GM21737 (cell line): ENCODE measurements at regions not wholly inside any gene's neighbourhood (a gene's known extent, or its start where the extent isn't known, plus 50 kb on each side); places are given as distances from the start of the nearest gene placed in this dataset.

Experiments
- ATAC-seq: cut with Tn5 transposase; IDR thresholded peaks from one replicate; pipeline ENCODE4 v1.9.1; 2021; ENCODE audit warnings: mild to moderate bottlenecking, moderate library complexity; ENCODE audit not compliant: unreplicated experiment

DNA sequence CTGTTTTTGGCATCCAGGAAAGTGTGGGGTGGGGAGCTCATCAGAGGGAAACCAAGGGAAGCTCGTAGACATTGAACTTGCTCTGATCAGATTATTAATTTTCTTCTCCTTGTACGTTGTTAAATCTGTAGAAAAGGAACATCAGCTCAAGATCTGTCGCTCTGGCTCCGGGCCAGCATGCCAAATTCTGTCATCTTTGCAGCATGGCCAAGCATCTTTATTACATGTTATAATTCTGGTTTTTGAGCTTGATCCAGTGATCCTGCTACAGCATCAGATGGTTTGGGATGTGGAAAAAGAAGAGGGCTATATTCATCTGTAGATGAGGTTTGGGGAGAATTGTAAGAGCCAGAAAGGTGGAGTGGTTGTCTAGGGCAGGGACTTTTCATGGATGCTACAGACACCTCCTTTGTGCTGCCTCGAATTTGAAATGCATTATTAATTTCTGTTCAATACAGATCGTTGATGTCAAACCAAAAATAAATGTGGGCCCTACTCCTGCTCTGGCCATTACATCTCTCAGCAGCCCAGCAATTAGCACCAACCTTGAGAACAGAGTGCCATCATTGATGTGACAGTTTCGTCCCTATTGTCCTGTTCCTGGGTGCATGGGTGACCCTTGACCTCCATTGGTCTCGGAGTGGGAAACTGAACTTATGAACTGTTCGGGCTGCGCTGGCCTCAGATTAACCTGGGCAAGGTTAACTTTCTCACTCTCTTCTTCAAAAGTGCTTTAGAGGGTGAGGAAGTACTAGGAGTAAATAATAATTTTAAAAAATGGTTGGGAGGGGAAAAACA lies 250.8 kb downstream of the SOX4 start:
- no peak for ATAC-seq

DNA sequence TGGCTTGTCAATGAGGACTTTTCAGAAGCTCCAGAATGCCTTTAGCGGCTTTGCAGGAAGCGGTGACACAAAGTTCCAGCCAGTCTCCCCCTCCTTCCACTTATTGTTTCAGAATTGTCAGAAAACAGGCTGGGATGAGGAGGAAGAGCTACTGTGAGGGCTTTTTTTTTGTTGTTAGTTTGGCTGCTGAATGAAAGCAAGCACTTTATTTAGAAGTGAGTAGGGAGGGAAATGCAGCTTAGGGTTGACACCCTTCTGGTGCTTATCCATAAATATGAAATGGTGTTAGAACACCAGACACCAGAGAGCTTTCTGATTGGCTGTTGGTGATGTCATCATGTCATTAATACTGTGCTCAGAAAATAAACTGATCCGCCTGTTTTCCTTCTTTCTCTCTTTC lies 251.5 kb downstream of the SOX4 start:
- no peak for ATAC-seq

DNA sequence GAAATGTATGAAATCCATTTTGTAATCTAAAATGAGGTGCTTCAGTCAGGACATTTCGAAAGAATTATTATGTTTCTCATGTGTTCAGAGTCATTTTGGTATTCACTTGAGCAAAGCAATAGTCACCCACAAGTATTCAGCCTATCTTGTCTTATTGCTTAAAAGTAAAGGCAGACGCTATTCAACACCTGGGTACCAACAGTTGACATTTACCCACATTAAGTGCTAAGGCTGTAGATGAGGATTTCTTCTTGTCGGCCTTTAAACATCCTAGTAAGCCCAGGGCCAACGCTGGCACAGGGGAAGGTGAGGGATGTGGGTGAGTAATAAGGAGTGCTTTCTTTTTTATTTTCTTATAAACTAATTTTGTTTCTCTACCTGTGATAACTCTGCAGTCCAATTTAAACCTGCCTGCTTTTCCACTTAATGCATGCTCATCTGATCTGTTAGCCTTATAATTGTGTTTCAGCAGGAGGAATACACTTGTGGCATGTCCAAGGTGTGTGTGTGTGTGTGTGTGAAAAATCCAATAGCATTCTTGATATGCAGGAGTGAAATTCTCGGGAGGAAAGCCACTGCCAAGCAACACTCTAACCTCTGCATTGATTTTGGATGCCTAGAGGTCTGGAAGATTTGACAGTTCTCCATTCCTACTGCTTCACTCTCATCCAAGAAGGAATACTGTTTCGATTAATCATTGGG lies 252.0 kb downstream of the SOX4 start:
- ATAC-seq, result no peak

DNA sequence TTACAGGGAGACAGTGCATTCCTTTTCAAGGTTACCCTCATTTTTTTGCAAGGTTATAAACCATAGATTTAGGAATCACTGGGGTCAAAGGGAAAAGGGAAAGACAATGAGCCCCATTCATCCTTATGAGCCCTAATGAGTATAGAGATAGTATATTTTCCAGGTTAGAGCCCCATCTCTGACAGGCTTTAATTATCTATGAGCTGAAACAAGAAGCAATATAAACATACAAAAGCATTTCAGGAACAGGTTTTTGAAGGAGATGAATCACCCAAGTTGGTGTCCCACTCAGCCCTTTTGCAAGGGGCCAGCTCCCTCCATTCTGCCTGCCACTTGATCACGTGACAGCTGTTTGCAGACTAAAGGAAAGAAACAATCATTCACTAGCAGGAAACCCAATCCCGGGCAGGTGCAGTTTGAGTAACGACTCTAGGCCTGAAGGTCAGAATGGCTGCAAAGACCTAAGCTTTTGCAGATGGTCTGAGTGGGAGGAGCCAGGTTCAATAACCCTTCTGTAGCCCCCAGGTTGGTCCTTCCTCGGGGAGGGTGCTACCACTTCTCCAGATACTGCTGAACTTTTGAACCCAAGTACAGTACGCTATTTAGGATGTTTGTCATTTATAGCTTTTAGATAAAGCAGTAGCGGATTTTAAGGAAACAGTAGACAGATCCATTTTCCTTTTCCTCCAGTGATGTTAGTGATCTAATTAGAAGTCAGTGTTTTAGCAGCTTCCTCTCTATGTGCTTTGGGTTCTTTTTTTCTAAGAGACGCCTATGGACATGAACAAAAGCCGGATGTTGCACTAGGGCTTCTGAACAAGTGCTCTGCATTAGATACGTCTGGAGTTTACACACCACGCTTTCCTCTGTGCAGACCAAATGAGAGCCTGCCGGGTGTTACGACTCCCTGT lies 253.2 kb downstream of the SOX4 start:
- ATAC-seq, result peak; percentile 74

DNA sequence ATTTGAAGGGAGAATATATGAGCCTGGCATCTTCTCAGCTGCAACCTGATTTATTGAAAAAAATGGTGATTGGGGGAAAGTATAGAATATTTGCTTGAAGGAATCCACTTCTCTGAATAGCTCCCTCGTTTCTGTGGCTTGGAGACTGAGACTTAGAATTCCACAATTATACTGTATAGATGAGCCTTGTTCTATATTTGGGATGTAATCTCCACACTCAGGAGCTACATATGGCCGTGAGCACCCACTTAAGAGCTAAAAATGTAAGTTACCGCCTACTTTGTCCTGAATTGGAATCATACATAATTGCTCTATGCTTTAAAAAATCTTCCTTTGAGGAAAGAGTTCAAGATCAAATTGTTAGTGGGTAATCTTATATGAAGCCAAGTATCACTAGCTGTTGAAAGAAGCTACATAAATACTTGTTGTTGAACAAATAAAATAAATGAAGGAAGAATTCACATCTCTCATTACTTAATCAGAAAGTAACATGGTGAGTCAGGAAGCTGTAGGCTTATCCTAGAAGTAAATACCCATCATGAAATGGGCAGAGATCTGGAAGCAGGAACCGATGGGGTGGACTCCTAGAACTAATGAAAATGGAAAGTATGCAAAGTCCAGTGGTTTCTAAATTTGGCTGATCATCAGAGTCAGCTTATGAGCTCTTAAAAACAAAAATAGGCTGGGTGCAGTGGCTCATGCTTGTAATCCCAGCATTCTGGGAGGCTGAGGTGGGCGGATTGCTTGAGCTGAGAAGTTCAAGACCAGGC lies 254.3 kb downstream of the SOX4 start:
- no peak for ATAC-seq

DNA sequence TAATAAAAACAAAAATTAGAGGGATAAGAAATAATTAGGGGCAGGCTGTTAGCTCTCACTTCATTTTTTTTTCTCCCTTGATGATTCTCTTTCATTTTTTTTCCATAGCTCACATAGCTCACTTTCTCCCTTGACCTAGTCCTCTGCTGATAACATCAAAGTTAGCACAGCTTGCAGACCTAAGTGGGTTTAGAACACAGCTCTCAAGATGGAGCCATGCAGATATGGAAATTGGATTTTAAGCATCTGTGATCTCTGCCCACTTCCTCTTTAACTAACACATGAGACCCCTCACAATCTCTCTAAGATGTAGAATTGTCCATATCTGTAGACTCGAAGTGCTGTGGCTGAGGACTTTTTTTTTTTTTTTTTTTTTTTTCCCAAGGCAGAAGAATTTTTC lies 257.1 kb downstream of the SOX4 start:
- ATAC-seq, result no peak

DNA sequence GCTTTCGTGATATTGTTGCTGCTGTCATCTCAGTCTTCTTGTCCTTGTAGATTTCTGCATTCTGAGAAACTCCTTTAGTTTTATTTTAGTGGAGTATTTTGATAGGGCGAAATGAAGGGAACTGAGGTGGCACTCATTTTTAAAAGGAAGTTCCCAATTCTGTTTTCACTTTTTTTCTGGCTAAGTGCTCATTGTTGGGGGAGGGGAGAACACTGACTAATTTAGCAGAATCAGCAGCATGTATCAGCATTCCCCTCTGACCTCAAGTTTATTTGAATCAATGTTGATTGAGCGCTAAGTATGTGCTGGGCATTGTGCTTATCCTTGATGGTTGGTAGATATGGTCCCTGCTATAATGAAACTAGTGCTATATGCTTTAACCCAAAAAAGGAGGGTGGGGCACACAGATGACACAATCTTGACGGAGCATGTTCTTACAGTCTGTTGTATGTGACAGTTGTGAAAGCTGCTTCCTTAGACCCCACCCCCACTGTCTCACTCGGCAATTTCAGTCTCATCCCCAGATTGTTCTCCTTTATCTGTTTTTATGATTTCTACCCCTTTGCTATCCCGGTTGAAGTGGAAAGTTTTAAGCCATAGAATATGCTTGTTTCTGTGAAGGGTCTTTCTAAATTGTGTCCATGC lies 262.4 kb downstream of the SOX4 start:
- no peak for ATAC-seq

DNA sequence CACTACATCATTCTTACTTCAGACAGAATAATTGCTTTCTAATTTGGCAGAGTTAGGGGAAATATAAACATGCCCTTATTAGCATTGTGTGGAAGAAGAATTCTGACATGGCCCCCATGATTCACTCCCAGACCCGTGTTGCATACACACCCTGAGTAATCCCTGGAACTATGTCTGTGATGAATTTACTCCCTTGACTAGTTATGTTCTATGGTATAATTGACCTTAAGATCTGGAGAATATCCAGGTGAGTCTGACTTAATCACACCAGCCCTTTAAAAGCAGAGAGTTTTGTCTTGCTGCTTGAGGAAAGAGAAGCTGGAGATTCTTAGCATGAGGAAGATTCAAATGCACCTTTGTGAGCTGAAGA lies 262.9 kb downstream of the SOX4 start:
- ATAC-seq, result no peak

DNA sequence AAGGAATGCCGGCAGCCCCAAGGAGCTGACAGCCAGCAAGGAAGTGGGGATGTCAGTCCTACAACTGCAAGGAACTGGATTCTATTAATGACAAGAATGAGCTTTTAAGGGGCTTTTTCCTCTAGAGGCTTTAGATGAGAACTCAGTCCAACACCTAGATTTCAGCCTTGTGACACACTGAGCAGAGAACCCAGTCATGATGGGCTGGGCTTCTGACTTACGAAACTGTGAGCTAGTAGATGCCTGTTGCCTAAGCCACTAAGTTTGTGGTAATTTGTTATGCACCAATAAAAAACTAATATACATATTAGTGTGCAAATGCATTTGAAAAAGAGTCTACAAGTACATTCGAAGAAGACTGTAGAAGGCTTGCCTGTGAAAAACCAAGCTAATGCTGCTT lies 263.3 kb downstream of the SOX4 start:
- ATAC-seq, result no peak

DNA sequence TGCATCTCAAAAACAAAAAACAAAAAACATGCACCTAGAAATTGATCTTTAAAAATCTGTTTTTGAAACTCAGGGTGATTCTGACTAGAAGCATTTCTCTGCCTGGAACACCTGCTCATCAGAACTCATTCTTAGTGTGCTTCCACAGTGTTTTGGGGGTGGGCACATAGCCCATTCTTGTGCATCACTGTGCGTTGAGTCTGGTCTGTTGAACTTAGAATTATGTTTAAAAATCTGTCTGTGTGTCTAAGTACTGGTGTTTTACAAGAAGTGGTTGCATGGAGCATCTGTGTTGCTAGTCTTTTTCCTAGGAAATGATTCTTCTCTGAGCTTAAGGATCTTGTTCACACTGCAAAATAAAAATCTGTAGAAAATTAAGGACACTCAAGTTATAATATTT lies 264.5 kb downstream of the SOX4 start:
- ATAC-seq, result no peak

DNA sequence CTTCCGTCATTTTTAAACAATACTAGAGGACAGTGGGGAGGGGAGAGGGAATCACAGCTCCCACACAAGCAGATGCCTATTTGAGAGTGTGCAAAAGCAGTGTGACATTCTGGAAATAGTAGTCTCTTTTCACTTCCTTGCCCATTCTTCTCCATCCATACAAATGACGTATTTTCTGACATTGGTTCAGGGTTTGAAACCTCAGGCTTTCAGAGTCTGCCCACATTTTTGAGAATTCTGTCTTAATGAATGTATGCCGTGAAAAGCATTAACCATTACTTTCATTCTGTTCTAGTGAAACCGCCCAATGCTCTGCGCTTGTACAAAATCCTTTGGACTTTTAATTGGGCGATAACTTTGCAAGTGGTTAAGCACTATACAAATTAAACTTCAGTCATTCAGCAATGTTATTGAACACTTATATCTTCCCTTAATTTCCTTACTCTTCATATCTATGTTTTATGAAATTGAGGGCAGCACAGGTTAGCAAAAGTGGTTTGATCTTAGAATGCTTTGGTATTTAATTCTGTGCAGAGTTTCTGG lies 265.7 kb downstream of the SOX4 start:
- no peak for ATAC-seq

DNA sequence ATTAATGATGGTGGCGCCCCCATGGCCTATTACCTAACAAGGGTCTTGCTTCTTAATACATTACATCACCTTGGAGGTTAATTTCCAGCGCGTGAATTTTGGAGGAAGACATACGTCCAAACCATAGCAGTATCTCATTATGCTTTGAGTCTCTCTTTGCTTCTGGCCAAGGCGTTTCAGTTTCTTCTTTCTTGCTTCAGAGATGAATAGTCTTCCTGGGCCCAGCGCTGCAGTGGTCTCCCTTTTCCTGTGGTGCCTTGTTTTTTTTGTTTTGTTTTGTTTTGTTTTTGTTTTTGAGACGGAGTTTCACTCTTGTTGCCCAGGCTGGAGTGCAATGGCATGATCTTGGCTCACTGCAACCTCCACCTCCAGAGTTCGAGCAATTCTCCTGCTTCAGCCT lies 268.4 kb downstream of the SOX4 start:
- ATAC-seq, result no peak

DNA sequence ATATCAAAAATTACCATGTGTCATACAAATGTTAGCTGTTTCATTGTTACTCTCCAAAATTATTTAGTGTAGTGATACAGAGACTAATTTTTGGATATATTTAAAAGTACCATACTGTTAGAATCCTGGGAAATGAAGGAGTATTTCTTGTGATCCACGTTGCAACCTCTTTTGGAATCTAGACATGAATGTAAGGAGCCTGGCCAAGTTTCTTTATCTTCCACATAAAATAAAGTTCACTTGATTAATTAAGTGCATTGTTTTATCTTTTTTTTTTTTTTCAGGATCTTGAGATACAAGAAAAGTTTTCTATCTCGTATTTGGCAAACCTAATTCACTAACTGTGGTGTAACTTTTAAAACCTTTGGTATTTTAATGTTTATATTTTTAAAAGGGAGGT lies 270.7 kb downstream of the SOX4 start:
- no peak for ATAC-seq

DNA sequence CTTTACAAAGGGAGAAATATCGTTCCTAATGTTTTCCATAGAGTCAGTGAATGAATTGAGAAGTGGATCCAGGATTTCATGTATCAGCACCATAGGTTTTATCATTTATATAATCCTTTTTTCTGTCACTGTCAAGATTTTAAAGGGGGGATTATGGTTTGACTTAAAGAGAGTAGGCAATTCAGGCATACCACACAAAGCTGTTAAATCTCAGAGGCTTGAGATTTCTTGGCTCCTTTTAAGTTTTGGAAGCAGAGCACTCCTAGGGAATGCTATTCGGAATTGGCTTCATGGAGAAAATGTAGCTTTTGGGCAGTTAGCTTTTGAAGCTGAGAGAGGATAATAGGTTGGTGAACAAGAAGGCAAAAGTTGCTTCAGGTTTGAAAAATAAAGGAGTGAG lies 274.7 kb downstream of the SOX4 start:
- no peak for ATAC-seq

DNA sequence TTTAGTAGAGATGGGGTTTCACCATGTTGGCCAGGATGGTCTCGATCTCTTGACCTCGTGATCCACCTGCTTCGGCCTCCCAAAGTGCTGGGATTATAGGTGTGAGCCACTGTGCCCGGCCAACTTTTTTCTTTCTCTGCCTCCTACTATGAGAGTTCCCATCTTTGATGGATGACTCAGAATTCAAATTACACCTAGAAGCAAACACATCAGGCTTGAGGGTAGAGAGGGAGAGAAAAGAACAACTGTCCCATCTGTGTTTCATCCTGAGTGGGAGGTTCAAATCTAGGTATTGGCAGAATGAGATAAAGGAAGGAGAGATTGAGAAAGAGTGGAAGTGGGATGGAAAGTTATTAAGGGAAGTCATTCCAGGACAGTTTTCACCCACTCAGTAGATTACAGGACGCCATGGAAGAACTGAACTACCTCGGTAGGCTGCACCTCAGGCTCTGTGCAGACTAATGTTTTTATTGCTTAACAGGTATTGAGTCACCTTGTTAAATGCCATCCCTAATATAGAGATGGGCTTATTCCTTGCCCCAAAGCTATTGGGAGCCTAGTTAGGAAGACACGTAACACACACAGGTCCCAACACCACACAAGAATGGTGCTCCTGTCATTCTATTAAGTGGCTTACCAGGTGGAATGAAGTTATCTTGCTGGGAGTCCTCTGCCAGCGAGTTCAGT lies 275.7 kb downstream of the SOX4 start:
- no peak for ATAC-seq

DNA sequence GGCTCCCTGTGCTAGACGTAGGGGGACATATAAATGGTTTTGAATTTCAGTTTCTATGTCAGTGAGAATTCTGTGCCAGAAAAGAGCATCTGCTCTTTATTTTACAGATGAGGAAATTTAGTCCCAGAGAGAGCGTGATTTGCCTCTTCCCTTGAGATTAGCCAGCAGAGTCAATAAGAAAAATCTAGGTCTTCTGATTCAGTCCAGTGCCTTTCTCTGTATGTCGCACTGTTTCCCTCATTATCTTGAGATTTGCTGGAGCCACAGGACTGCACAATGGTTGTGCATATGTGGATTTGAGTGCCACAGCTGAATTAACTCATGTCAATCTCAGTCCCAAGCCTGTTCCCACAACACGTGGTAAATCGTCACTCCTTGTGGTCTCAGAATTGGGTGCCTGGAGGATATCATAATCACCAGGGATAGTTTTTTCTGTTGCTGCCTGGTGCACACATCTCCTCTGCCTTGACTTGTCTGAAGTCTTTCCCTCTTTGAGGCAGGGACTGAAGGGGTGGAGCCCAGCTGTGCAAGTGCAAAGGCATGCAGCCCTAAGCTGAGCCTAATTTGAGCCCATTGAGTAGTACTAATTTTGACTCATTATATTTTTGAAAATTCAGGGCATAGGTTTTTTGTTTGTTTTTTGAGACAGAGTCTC lies 276.7 kb downstream of the SOX4 start:
- ATAC-seq, result no peak

DNA sequence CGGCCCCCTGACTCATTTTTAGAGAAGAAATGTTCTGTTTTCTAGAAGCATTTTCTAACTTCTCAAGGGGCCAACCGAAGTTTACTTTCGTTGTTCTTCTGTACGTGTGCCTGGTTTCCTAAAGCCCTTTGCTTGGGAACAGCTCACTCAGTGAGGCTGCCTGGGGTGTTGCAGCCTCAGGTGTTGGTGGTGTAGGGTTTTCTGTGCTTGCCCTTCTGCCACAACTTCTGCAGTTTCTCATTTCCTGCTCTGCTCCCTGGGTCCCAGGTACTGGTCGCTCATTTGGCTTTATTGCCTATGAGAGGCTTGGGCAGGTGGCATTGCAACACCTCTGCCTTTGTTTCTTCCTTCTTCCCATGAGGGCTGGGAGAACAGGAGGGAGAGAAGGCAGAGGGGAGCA lies 278.3 kb downstream of the SOX4 start:
- no peak for ATAC-seq

DNA sequence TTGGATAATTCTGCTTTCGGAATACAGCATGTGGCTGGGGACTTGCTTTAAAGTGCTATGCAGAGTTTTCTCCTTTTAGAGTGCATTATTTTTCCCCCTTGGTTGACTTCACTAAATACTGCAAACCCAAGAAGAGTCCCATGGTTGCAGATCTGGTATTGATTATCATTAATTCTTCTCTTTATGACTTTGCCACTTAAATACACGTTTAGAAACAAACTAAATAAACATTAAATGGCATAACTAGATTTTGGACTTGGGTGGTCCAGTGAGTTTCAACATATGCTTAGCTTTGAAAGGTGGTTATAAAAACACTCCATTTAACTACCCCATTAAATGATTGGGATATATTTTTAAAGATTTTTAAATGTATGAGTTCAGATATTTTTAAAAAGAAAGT lies 279.2 kb downstream of the SOX4 start:
- ATAC-seq, result no peak

DNA sequence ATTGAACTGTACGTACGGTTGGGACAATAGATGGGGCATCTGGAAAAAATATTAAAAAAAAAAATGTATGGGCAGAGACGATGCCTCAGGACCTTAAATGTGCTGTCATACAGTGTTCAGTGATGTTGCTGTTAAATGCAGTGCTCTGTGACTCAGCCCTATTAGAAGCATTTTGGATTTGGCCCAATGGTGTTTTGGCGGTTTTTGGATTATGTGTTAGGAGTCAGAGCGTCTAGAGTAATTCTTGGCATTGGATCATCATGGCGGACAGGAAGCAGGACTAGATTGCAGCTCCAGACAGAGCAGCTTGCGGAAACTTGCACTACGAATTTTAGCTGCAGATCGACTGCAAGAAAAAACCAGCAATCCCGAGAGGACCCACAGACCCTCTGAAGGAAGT lies 280.0 kb downstream of the SOX4 start:
- ATAC-seq, result no peak
